NCI-H1092 treated with DMSO at 0.1 percent for 48 hours (cell line): ENCODE measurements at regions not wholly inside any gene's neighbourhood (a gene's known extent, or its start where the extent isn't known, plus 50 kb on each side); places are given as distances from the start of the nearest gene placed in this dataset.
"Not testable (repeated sequence)": the region's sequence is repeated elsewhere in the genome, so short reads cannot be mapped to it uniquely, and the experiment has no call there.

ENCODE experiments used
- DNase-seq: peaks from one replicate; lab custom pipeline; 2025; lab: John Stamatoyannopoulos, UW

DNA sequence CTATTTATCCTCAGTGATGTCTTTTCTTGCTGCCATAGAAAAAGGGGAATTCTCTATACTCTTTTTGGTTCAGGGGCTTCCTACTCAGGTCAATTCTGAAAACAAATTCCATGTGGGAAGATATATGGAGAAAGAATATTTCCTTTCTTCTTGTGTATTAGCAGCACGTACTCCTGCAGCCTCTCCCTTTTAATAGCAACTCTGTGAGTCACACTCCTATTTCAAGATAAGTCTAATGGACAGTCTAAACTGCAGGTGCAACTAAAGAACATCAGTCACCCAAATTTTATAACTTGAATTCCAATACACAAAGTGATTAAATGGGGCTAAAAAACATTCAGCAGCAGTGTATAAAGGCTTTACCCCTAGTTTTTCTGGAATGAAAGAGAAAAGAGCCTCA lies 942.2 kb downstream of the CNTNAP5 start:
- no peak for DNase-seq

DNA sequence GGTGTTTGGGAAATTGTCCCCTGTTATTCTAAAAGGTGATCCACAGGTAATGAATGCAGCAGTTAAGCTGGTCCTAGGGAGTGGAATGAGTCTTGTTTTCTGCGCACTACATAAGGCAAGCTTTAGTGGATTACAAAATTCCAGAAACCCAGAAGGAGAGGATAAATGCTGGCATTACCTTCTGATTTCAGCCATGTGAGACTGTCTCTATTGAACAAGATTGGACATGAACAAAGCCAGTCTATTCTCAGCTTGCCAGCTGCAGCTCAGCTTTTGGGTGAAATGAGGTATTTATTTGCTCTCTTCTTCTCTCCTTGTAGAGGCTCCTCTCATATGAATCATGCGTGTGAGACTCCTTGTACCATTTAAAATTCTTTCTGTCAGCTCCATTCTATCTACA lies 944.9 kb downstream of the CNTNAP5 start:
- DNase-seq = no peak

GRCh38 chr2:124973396-124973795 lies 948.3 kb downstream of the CNTNAP5 start:
- DNase-seq = no peak

- no peak for DNase-seq
These were observed 950.1 kb downstream of the CNTNAP5 start for GRCh38 chr2:124975224-124975623.

DNA sequence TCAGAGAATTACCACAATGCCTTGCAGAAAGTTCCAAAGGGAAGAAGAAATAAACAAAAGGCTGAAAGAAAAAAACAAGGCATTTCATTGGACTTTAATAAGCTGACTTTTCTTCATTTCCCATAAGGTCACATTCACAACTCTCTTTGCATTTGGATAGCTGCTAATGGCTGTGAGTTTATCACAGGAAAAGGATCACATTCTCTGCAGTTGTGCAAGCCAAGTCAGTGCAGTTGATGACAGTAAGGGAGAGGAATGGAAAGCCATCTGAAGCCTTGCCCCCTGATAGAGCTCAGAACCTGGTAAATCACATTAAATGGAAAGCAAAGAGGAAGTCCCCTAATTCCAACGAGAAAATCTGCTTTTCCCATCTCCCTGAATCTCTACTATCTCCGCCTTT lies 950.6 kb downstream of the CNTNAP5 start:
- DNase-seq = no peak

DNA sequence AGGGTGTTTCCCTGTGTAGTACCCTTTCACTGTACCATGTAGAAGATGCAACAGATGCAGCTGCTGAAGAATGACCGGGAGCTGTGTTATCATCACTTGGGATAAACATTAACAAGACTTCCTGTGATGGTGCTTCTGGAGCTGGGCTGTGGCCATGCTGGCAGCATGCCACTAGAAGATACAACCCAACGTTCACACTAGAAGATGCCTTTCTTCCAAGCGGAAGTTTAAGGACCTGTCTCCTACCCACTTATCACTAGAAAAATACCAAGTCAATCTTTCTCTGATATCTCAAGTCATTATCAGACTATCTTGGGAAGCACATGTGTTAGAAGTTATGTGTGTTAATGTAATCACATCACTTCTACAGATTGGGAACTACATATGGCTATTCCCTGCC lies 953.5 kb downstream of the CNTNAP5 start:
- DNase-seq = no peak

DNA sequence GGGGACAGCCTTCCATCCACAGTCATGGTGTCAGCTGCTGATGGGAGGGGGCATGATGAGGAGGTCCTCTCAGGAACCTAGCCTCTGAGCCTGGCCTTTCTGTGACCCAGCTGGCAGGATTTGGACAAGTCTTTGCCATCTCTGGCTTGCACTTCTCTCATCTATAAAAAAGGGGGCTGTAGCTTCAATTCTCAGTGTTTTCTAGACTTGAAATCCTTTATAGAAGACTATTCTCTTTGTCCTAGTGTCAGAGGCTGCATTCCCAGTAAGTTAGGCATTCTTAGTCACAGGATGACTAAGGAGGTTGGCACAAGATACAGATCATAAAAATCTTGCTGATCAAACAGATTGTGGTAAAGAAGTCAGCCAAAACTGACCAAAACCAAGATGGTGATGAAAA lies 958.5 kb downstream of the CNTNAP5 start:
- DNase-seq = no peak

DNA sequence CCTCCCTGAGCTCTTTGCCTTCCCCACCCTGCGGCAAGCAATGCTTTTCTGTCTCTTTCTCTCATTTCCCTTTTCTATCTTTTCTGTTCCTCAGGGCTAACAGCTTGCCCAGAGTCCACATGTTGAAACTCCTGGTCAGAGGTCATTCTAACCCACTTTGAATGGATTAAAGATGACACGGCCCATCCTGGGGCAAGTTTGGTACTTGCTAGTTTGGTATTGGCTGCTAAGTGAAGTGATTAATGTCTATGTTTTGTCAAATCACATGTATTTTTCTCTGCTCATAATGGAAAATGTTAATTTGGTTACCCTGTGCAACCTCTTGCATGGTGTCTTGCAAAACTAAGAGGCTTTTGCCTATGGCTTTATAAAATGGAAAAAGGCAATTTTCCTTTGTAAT lies 960.2 kb downstream of the CNTNAP5 start:
- DNase-seq = no peak

DNA sequence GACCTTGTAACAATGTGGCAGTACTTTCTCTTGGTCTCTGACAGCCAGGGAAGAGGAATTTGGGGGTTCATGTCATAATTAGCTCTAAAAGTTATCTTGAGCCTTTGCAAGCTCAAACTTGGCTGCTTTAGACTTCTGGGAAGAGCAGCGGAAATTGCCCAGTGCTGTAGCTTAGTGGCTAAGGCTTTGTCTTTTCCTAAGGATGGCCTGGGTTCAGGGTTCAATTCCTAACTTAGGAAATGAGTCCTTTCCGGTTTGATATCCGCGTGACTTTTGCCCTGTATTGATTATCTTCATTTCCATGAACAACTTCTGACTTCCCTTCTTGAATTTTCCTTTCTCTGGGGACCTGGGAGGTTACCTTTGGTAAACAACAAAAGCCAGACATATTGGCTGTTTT lies 961.0 kb downstream of the CNTNAP5 start:
- DNase-seq = no peak

GRCh38 chr2:124986870-124987269 lies 961.8 kb downstream of the CNTNAP5 start:
- DNase-seq = not testable (repeated sequence)

DNA sequence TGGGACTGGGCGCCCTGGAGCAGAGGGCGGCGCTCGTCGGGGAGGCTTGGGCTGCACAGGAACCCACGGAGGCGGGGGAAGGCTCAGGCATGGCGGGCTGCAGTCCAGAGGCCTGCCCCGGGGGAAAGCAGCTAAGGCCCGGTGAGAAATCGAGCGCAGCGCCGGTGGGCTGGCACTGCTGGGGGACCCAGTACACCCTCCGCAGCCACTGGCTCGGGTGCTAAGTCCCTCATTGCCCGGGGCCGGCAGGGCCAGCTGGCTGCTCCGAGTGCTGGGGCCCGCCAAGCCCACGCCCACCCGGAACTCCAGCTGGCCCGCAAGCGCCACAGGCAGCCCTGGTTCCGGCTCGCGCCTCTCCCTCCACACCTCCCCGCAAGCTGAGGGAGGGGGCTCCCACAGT lies 962.3 kb downstream of the CNTNAP5 start:
- not testable (repeated sequence) for DNase-seq

- DNase-seq = no peak
These were observed 963.0 kb downstream of the CNTNAP5 start for GRCh38 chr2:124988111-124988510.

- DNase-seq = no peak
These were observed 963.7 kb downstream of the CNTNAP5 start for GRCh38 chr2:124988794-124989193.

GRCh38 chr2:124993809-124994208 lies 968.7 kb downstream of the CNTNAP5 start:
- no peak for DNase-seq

GRCh38 chr2:124995185-124995912 lies 970.3 kb downstream of the CNTNAP5 start:
- DNase-seq = no peak

DNA sequence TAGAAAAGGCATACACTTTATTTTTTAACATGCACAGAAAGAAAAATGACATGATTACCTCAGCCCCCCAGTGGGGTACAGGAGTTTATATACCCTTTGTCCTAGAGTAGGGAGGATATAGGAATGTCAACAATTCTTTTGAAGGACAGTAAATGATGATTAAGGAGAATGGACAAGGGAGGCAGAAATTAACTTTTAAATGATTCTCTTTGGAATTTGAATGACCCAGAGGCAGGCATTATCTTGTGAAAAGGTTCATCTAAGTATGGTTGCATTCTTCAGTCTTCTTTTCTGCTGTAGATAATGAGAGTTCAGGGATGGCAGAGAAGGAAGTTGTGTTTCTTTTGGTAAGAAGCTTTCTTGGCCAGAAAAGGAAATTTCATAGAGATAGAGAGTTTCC lies 971.3 kb downstream of the CNTNAP5 start:
- DNase-seq = no peak

DNA sequence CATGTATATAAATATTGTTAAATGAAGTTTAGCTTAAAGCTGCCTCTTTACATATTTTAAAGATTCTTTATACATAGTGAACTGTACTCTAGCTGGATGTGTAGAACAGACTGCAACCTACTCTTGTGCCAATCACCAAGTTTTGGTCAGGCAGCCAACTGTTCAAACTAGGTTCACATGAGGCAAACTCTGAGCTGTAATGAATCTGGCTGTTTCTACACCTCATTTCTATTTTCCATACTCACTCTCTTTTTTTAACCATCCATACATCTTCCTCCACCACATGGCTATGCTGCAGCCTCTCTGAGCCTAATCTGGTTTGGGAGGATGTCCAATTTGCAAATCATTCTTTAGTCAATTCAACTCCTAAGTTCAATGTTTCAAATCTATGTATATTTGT lies 974.8 kb downstream of the CNTNAP5 start:
- DNase-seq = no peak

DNA sequence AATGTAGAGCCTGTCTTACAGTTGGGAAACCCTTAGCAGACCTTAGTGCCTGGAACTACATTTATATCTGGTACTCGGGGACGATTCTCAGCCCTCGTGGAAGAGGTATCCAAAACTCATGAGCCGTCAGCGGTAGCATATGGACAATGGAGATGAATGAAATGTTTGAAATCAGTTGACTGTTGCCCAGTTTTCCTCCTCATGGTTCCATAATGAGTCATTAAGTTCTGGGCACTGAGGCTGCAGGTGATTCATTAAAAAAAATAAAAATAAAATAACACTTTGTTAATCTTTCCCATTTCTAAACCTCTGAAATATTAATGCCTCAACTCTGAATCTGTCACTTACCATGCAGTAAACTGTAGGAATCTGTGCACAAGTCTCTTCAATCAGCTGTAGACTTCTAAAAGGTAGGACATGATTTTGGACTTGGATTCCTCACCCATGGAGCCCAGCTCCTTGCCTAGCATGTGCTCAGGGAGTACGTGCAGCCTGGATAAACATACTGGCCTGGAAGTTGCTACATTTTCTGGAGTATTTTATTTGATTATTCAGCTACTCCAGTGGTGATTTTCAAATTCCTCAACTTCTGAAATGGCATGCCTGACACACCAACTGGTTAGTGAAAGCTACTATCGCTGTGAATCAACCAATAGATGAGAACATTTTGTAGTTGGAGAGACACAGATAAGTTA lies 979.2 kb downstream of the CNTNAP5 start:
- no peak for DNase-seq

DNA sequence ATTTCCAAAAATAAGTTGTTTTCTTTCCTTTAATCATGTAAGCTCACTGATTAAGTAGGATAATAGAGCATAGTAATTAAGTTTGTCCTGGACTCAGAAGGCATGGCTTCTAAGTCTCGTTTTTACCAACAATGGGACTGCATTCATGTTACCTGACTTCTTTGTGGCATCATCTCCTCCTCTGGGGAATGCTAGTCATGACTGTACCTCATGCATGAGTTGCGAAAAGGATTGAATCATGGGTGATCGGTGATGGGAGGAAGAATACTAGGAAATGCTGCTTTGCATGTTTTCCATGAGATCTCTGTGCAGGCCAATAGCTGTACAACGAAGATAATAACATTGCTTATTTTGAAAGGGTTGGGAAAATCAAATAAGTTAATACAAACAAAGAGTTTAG lies 981.6 kb downstream of the CNTNAP5 start:
- no peak for DNase-seq

DNA sequence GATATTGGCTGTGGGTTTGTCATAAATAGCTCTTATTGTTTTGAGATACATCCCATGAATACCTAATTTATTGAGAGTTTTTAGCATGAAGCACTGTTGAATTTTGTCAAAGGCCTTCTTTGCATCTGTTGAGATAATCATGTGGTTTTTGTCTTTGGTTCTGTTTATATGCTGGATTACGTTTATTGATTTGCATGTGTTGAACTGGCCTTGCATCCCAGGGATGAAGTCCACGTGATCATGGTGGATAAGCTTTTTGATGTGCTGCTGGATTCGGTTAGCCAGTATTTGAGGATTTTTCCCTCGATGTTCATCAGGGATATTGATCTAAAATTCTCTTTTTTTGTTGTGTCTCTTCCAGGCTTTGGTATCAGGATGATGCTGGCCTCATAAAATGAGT lies 1003.6 kb downstream of the CNTNAP5 start:
- DNase-seq = not testable (repeated sequence)

DNA sequence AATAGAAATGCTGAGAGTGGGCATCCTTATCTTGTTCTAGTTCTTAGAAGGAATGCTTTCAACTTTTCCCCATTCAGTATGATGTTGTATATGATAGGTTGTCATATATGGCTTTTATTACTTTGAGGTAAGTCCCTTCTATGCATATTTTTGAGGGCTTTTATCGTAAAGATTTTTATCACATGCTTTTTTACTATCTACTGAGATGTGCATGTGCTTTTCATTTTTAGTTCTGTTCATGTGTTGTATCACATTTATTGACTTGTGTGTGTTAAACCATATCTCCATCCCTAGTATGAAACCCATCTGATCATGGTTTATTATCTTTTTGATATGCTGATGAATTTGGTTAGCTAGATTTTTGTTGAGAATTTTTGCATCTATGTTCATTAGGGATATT lies 1008.8 kb downstream of the CNTNAP5 start:
- DNase-seq = no peak

- no peak for DNase-seq
These were observed 1012.1 kb downstream of the CNTNAP5 start for GRCh38 chr2:125037135-125037653.

DNA sequence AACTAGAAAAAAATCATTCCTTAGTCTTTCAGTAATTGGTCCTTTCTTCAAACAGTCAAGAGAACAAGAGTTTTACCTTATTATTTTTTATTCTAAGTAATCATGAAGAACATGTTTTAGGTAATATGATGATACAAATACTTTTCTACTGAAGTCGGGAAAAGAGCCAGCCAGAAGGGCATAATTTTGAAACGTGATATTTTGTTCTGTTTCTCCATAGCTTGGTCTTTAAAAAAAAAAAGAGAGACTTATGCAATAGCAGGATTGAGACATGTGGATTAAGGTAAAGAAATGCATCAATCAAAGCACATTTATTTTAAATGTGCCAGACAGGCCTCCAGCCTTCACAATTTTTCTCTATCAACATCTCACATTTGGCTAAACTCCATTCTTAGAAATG lies 1016.8 kb downstream of the CNTNAP5 start:
- DNase-seq = no peak

- DNase-seq = no peak
These were observed 1017.6 kb downstream of the CNTNAP5 start for GRCh38 chr2:125042727-125043126.
